Uterus (tissue), 3 donors: ENCODE measurements at regions not wholly inside any gene's neighbourhood (a gene's known extent, or its start where the extent isn't known, plus 50 kb on each side); places are given as distances from the start of the nearest gene placed in this dataset.

ENCODE experiments used
- DNase-seq, 2 donors: peaks; one replicate each; pipeline ENCODE4 v3.0.0-alpha.2; 2019 to 2020
- H3K27ac ChIP-seq, 2 donors: fragments of 200-600 bp; sonication (generic); 1 replicate in 1 of 2; 2 replicates in 1 of 2; pipeline ENCODE4 v1.5.1; 2016 to 2018
- H3K27me3 ChIP-seq, 2 donors: fragments of 200-600 bp; sonication (generic); one replicate each; pipeline ENCODE4 v1.5.1; 2018 to 2019; ENCODE audit warnings: control low read depth in 1 of 2
- H3K36me3 ChIP-seq, 2 donors: fragments of 200-600 bp; sonication (generic); one replicate each; pipeline ENCODE4 v1.5.1; 2019; ENCODE audit warnings: control low read depth in 1 of 2
- H3K4me1 ChIP-seq, 2 donors: fragments of 200-600 bp; sonication (generic); one replicate each; pipeline ENCODE4 v1.5.1; 2018 to 2019; ENCODE audit warnings: control low read depth in 1 of 2
- H3K4me3 ChIP-seq, 2 donors: fragments of 200-600 bp; sonication (generic); 1 replicate in 1 of 2; 2 replicates in 1 of 2; pipeline ENCODE4 v1.5.1; 2018 to 2019; ENCODE audit warnings: mild to moderate bottlenecking in 1 of 2
- H3K9me3 ChIP-seq, 2 donors: fragments of 200-600 bp; sonication (generic); one replicate each; pipeline ENCODE4 v1.5.1; 2019; ENCODE audit warnings: control low read depth in 1 of 2
- POLR2A ChIP-seq, 2 donors: fragments of 450-650 bp; IDR thresholded peaks; one replicate each; pipeline ENCODE4 v1.6.1; 2016; ENCODE audit warnings: antibody characterized with exemption in 2 of 2, mild to moderate bottlenecking in 1 of 2, moderate library complexity in 1 of 2
- intact Hi-C: fragments of 100-400 bp; cut with DNase I; formaldehyde crosslinking; loops from one replicate; pipeline ENCODE4 v1.15.1; 2023; ENCODE audit warnings: low total_unique reads
- TF ChIP-seq, protein P1 (sequence below), 4 experiments: fragments of 200-600 bp in 2 of 4; fragments of 450-650 bp in 2 of 4; sonication (generic) in 2 of 4; IDR thresholded peaks; one replicate each; pipeline ENCODE4 v1.5.1; 2016 to 2019; ENCODE audit warnings: antibody characterized with exemption in 4 of 4, mild to moderate bottlenecking in 2 of 4, moderate library complexity in 1 of 4
- donor health status: DM: yes; HTN: yes; CAD: no.

DNA sequence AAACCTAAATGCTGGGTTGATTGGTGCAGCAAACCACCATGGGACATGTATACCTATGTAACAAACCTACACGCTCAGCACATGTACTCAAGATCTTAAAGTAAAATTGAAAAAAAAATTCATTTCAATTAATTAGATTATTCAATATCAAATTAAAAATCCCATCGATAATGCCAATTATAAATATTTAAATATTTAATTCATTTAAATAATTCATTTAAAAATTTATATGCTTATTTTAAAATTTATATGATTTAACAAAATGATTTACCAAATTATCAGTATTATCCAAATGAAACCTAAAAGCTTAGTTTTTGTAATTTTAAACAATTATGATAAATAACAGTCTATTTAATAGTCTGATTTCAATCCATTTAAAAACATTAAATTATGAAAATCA lies 560.4 kb downstream of the NUP35 start:
- no peaks in the 10 kb centered on the region for H3K4me1 ChIP-seq
- TF ChIP-seq, protein P1, sequence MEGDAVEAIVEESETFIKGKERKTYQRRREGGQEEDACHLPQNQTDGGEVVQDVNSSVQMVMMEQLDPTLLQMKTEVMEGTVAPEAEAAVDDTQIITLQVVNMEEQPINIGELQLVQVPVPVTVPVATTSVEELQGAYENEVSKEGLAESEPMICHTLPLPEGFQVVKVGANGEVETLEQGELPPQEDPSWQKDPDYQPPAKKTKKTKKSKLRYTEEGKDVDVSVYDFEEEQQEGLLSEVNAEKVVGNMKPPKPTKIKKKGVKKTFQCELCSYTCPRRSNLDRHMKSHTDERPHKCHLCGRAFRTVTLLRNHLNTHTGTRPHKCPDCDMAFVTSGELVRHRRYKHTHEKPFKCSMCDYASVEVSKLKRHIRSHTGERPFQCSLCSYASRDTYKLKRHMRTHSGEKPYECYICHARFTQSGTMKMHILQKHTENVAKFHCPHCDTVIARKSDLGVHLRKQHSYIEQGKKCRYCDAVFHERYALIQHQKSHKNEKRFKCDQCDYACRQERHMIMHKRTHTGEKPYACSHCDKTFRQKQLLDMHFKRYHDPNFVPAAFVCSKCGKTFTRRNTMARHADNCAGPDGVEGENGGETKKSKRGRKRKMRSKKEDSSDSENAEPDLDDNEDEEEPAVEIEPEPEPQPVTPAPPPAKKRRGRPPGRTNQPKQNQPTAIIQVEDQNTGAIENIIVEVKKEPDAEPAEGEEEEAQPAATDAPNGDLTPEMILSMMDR (IDR thresholded peaks at IDR 0.05) = no peak
- no peak for TF ChIP-seq POLR2A (IDR thresholded peaks at IDR 0.05)
- H3K9me3 ChIP-seq = no peaks in the 10 kb centered on the region
- H3K27me3 ChIP-seq = no peaks in the 10 kb centered on the region
- intact Hi-C loops = no loop called here
- H3K36me3 ChIP-seq = no peaks in the 10 kb centered on the region
- H3K4me3 ChIP-seq = no peak overlapping the region
- no peak for DNase-seq
- H3K27ac ChIP-seq = no peak overlapping the region

DNA sequence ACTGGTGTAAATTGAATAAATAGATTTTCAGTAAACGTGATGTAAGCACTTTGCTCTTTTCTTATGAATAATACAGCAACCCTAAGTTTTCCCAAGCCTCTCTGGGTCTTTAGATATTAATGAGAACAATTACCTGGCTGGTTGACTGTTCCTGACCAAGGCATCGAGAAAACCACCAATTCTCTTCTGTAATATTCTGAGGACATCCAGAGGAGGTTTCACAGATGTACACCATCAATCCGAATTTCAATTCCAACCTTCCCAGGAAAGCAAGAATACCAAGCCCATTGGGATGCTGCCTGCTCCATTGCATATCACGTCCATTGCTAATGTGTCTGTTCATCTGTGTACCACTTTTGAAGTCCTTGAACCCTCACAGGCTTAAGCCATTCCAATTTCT lies 571.8 kb downstream of the NUP35 start:
- intact Hi-C loops = no loop called here
- Histone ChIP-seq H3K4me3 (no peak overlapping the region), H3K27ac (no peak overlapping the region), H3K36me3 (no peaks in the 10 kb centered on the region), H3K4me1 (no peaks in the 10 kb centered on the region), H3K27me3 (no peaks in the 10 kb centered on the region), H3K9me3 (peaks cover 0 to 4% of the 10 kb centered on the region in 2 donors)
- TF ChIP-seq POLR2A (IDR thresholded peaks at IDR 0.05) = no peak
- TF ChIP-seq, protein P1 (IDR thresholded peaks at IDR 0.05) = no peak
- DNase-seq = no peak

DNA sequence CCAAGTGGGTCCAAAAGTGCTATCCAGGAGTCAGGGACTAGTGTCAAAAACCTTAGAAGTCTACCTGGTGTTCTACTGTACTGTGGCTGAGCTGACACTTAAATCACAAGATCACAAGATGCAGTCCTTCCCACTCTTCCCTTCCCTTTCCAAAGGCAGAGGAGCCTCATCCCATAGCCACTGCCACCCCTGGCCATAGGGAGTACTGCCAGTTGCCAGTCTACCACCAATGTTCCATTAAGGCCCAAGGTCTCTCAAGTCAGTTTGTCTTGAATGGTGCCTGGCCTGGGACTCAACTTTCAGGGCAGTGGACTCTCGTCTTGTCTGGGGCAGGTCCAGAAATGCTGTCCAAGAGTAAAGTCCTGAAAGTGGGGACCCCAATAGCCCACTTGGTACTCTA lies 585.6 kb downstream of the NUP35 start:
- DNase-seq = no peak
- TF ChIP-seq POLR2A (IDR thresholded peaks at IDR 0.05) = no peak
- TF ChIP-seq, protein P1 (IDR thresholded peaks at IDR 0.05) = no peak
- no peaks in the 10 kb centered on the region for H3K36me3 ChIP-seq

DNA sequence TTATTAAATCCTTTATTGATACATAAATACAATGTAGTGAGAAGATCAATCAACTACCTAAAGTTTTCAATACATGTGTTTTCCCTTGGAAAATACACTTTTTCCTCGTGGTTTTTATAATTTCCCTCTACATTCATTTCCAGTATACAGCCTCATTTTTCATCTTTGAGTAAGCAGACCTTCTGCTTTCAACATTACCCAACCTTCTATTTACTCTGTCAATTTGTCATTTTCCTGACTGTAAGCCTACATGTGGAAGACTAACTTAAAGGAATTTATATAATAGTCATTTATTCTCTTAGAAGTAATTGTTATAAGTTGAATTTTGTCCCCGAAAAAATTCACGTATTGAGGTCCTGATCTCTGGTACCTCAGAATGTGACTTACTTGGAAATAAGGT lies 594.0 kb downstream of the NUP35 start:
- Histone ChIP-seq H3K4me3 (no peak overlapping the region), H3K36me3 (no peaks in the 10 kb centered on the region), H3K27ac (no peak overlapping the region), H3K9me3 (no peaks in the 10 kb centered on the region), H3K4me1 (no peaks in the 10 kb centered on the region), H3K27me3 (no peaks in the 10 kb centered on the region)
- TF ChIP-seq, protein P1 (IDR thresholded peaks at IDR 0.05) = no peak
- no peak for TF ChIP-seq POLR2A (IDR thresholded peaks at IDR 0.05)
- intact Hi-C loops = no loop called here
- no peak for DNase-seq

More for the DNA sequence above, 585.6 kb downstream of the NUP35 start:
- H3K27me3 ChIP-seq = no peaks in the 10 kb centered on the region
- intact Hi-C loops = no loop called here
- H3K9me3 ChIP-seq = no peaks in the 10 kb centered on the region
- H3K27ac ChIP-seq = no peak overlapping the region
- no peak overlapping the region for H3K4me3 ChIP-seq
- H3K4me1 ChIP-seq = no peaks in the 10 kb centered on the region

DNA sequence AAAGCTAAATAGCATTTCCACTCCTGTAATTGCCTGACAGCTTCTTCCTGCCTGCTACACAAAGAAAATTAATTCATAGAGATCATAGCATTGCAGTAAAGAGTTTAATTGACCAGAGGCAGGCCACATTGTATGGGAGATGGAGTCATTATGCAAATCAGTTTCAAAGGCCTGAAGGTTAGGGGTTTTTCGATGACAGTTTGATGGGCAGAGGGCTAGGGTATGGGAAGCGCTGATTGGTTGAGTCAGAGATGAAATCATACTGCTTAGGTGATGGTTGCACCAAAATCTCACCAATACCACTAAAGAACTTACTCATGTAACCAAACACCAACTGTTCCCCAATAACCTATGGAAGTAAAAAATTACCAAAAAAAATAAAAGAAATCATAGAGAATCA lies 599.0 kb downstream of the NUP35 start:
- no peaks in the 10 kb centered on the region for H3K27me3 ChIP-seq
- H3K36me3 ChIP-seq = no peaks in the 10 kb centered on the region
- no peak overlapping the region for H3K27ac ChIP-seq
- no peak for TF ChIP-seq POLR2A (IDR thresholded peaks at IDR 0.05)
- TF ChIP-seq, protein P1 (IDR thresholded peaks at IDR 0.05) = no peak
- H3K9me3 ChIP-seq = no peaks in the 10 kb centered on the region
- intact Hi-C loops = no loop called here
- H3K4me1 ChIP-seq = no peaks in the 10 kb centered on the region
- no peak overlapping the region for H3K4me3 ChIP-seq
- no peak for DNase-seq
